ENCODE measurements at regions not wholly inside any gene's neighbourhood (a gene's known extent, or its start where the extent isn't known, plus 50 kb on each side); places are given as distances from the start of the nearest gene placed in this dataset.

DNA sequence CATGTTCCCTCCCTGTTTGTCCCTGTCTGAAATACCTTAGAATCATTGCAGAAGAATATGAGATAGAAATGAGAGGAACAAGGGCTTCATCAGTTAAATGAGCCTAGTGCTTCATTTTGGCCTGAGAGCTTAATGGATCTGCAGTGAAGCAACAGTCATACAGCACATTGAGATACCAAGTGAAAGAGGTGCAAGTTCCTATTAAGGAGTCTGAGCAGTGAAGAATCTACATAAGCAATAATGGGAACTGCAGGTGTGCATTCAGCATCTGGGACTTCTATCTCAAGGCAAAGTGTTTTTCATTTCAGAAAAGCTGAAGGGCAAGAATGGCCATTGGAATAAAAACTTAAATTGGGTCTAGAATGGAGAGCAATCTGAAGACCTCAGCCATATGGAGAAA is 323.2 kb upstream of the SLC39A10 start:
- TF ChIP-seq, protein P1, sequence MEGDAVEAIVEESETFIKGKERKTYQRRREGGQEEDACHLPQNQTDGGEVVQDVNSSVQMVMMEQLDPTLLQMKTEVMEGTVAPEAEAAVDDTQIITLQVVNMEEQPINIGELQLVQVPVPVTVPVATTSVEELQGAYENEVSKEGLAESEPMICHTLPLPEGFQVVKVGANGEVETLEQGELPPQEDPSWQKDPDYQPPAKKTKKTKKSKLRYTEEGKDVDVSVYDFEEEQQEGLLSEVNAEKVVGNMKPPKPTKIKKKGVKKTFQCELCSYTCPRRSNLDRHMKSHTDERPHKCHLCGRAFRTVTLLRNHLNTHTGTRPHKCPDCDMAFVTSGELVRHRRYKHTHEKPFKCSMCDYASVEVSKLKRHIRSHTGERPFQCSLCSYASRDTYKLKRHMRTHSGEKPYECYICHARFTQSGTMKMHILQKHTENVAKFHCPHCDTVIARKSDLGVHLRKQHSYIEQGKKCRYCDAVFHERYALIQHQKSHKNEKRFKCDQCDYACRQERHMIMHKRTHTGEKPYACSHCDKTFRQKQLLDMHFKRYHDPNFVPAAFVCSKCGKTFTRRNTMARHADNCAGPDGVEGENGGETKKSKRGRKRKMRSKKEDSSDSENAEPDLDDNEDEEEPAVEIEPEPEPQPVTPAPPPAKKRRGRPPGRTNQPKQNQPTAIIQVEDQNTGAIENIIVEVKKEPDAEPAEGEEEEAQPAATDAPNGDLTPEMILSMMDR (conservative IDR thresholded peaks at IDR 0.05; ENCODE audit: low read length): no peak
- no peak for TF ChIP-seq EZH2phosphoT487 (IDR thresholded peaks at IDR 0.05; ENCODE audit: borderline replicate concordance)
